ENCODE measurements at regions not wholly inside any gene's neighbourhood (a gene's known extent, or its start where the extent isn't known, plus 50 kb on each side); places are given as distances from the start of the nearest gene placed in this dataset.

DNA sequence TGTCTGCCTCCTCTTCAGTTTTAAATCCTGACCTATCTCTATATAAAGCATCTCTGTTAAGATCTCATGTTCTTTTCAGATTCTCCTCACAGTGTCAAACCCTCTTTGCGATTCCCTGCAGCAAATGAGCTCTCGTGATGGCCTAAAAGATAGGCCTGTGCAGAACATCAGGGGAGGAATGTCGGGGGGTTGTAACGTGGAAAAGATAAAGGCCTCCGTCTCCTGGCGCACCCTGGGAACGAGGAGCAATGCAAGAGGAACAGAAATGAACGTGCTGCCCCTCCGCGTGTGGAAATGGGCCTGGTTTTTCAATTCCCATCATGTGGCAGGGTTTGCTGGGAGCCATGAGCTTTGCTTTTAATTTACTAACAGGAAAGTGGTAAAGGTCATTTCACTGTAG, 285.0 kb upstream of the TPM1 start:
- TF ChIP-seq, protein P1, sequence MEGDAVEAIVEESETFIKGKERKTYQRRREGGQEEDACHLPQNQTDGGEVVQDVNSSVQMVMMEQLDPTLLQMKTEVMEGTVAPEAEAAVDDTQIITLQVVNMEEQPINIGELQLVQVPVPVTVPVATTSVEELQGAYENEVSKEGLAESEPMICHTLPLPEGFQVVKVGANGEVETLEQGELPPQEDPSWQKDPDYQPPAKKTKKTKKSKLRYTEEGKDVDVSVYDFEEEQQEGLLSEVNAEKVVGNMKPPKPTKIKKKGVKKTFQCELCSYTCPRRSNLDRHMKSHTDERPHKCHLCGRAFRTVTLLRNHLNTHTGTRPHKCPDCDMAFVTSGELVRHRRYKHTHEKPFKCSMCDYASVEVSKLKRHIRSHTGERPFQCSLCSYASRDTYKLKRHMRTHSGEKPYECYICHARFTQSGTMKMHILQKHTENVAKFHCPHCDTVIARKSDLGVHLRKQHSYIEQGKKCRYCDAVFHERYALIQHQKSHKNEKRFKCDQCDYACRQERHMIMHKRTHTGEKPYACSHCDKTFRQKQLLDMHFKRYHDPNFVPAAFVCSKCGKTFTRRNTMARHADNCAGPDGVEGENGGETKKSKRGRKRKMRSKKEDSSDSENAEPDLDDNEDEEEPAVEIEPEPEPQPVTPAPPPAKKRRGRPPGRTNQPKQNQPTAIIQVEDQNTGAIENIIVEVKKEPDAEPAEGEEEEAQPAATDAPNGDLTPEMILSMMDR (IDR thresholded peaks at IDR 0.05; ENCODE audit: insufficient read depth, low read depth, low read length): no peak
- TF ChIP-seq EZH2 (IDR thresholded peaks at IDR 0.05; ENCODE audit: insufficient read depth, low read length): no peak
